ENCODE measurements at regions not wholly inside any gene's neighbourhood (a gene's known extent, or its start where the extent isn't known, plus 50 kb on each side); places are given as distances from the start of the nearest gene placed in this dataset.

DNA sequence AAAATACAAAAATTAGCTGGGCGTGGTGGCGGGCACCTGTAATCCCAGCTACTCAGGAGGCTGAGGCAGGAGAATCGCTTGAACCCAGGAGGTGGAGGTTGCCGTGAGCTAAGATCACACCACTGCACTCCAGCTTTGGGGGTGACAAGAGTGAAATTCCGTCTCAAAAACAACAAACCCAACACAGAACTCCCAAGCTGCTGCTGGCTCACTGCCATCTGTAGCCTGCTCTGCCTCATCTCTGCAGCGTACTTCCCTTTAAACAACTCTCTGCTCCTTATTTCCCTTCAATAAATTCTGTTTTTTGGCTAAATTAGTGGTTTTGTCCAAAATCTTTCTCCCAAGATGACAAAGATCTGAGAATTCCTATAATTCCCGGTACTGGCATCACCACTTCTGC, 189.2 kb upstream of the GALNT17 start:
- in situ Hi-C loops (cut with HindIII; ENCODE audit: low sequenced_read_pairs) = no loop called here
- TF ChIP-seq, protein P1, sequence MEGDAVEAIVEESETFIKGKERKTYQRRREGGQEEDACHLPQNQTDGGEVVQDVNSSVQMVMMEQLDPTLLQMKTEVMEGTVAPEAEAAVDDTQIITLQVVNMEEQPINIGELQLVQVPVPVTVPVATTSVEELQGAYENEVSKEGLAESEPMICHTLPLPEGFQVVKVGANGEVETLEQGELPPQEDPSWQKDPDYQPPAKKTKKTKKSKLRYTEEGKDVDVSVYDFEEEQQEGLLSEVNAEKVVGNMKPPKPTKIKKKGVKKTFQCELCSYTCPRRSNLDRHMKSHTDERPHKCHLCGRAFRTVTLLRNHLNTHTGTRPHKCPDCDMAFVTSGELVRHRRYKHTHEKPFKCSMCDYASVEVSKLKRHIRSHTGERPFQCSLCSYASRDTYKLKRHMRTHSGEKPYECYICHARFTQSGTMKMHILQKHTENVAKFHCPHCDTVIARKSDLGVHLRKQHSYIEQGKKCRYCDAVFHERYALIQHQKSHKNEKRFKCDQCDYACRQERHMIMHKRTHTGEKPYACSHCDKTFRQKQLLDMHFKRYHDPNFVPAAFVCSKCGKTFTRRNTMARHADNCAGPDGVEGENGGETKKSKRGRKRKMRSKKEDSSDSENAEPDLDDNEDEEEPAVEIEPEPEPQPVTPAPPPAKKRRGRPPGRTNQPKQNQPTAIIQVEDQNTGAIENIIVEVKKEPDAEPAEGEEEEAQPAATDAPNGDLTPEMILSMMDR (IDR thresholded peaks at IDR 0.05; ENCODE audit: low read depth, low read length, missing control alignments) = no peak
- DNase-seq (ENCODE audit: low read depth) = no peak
- H3K4me3 ChIP-seq (ENCODE audit: low read depth, low read length) = no peak overlapping the region

DNA sequence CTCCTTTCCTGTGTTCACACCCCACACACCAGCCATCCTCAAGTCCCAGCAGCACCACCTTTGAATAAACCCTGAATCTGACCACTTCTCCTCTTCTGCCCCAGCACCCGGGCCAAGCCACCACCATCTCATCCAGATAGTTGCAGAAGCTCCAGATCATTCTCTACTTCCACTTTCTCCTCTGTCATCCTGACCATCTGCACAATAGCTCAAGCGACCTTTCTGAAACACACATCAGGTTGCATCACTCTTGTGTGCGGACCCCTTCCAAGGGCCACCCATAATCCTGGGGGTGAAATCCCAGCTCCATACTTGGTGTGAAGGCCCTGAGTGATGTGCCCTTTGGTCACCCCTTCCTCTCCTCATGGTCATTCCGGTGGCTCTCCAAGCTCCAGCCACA, 187.4 kb upstream of the GALNT17 start:
- H3K4me3 ChIP-seq (ENCODE audit: low read depth, low read length) = no peak overlapping the region
- in situ Hi-C loops (cut with HindIII; ENCODE audit: low sequenced_read_pairs) = no loop called here
- TF ChIP-seq, protein P1 (IDR thresholded peaks at IDR 0.05; ENCODE audit: low read depth, low read length, missing control alignments) = no peak
- DNase-seq (ENCODE audit: low read depth) = no peak

DNA sequence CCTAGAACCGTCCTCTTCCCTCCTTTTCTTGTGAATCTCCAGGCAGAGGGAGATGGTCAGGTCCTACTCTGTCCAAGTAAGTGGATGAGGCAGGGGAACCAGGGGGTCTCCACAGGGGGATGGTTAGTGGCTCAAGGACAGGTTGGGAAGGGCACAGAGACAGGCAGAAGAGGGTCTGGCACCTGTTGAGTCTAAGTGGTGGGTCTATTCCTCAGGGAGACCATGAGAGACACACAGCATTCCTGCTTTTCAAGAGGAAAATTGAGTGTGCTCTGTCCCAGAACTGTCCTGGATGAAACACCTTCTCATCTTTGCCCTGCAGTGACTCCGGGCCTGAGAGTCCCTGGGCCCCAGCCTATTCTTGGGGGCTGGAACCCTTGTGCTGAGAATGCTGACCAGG, 184.8 kb upstream of the GALNT17 start:
- TF ChIP-seq, protein P1 (IDR thresholded peaks at IDR 0.05; ENCODE audit: low read depth, low read length, missing control alignments) = no peak
- DNase-seq (ENCODE audit: low read depth) = no peak
- in situ Hi-C loops (cut with HindIII; ENCODE audit: low sequenced_read_pairs) = no loop called here
- no peak overlapping the region for H3K4me3 ChIP-seq (ENCODE audit: low read depth, low read length)

DNA sequence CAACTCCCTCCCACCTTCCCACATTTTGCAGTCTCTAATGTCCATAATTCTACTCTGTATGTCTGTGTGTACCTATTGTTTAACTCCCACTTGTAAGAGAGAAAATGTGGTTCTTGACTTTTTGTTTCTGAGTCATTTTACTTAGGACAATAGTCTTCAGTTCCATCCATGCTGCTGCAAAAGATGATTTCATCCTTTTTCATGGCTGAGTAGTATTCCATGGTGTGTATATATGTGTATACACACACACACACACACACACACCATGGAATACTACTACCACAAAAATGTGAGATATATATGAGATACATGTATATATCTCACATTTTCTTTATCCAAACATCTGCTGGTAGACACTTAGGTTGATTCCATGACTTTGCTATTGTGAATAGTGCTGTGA, 182.1 kb upstream of the GALNT17 start:
- no peak for DNase-seq (ENCODE audit: low read depth)
- H3K4me3 ChIP-seq (ENCODE audit: low read depth, low read length) = no peak overlapping the region
- TF ChIP-seq, protein P1 (IDR thresholded peaks at IDR 0.05; ENCODE audit: low read depth, low read length, missing control alignments) = no peak
- in situ Hi-C loops (cut with HindIII; ENCODE audit: low sequenced_read_pairs) = no loop called here

DNA sequence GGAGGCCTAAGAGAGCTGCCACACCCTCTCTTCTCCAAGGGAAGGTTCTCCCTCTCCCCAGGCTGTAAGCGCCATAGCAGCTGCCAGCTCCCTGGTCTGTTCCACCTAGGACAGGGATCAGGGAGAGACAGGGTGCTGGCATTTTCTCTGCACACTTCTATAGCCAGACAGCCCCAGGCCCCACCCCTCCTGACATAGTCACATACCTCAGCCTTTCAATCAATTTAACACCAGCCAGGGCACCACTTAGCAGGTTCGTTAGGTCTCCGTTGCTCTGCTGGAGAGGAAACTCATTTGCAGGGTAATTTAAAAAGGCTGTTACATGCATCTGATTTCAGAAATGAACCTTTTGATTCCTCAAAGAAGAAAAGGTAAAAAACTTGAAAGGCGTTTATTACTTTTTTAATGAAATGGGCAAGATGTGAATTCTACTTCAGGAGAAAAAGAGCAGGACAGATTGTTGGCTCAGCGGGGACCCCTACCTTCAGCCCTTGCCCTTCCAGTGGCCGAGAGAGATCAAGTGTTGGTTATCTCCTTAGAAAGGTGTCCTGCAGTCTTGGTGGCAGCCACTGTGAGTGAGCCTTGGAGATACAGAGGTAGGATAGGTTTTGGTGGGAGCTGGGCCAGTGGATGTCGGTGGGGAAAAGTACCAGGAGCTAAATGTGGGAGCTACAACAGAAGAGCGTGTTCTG, 180.5 kb upstream of the GALNT17 start:
- in situ Hi-C loops (cut with HindIII; ENCODE audit: low sequenced_read_pairs) = no loop called here
- no peak overlapping the region for H3K4me3 ChIP-seq (ENCODE audit: low read depth, low read length)
- no peak for DNase-seq (ENCODE audit: low read depth)
- TF ChIP-seq, protein P1 (IDR thresholded peaks at IDR 0.05; ENCODE audit: low read depth, low read length, missing control alignments) = no peak

DNA sequence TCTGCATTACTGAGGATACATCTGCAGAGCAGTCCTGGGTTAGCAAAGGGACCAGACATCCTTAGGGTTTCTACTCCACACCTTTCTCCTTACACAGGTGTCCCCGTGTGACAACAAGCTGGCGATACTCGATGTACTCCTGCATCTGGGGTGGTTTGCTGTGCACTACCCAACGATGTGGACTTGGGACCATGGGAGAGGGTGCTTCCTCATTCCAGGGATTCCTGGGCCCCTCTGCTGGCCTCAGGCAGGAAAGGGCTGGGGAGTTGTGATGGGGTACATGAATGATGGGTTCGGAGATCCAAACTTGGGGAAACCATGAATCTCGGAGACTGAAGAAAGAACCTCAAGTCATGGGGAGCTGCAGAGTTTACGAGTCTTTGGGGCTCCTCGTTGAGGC, 179.6 kb upstream of the GALNT17 start:
- no peak for DNase-seq (ENCODE audit: low read depth)
- TF ChIP-seq, protein P1 (IDR thresholded peaks at IDR 0.05; ENCODE audit: low read depth, low read length, missing control alignments) = no peak
- in situ Hi-C loops (cut with HindIII; ENCODE audit: low sequenced_read_pairs) = no loop called here
- no peak overlapping the region for H3K4me3 ChIP-seq (ENCODE audit: low read depth, low read length)

Measured in astrocyte of the cerebellum (primary cell).